HG02973 (cell line): ENCODE measurements at regions not wholly inside any gene's neighbourhood (a gene's known extent, or its start where the extent isn't known, plus 50 kb on each side); places are given as distances from the start of the nearest gene placed in this dataset.

Experiments
- ATAC-seq: cut with Tn5 transposase; IDR thresholded peaks from one replicate; pipeline ENCODE4 v1.9.1; 2021; ENCODE audit warnings: moderate library complexity; ENCODE audit not compliant: unreplicated experiment

DNA sequence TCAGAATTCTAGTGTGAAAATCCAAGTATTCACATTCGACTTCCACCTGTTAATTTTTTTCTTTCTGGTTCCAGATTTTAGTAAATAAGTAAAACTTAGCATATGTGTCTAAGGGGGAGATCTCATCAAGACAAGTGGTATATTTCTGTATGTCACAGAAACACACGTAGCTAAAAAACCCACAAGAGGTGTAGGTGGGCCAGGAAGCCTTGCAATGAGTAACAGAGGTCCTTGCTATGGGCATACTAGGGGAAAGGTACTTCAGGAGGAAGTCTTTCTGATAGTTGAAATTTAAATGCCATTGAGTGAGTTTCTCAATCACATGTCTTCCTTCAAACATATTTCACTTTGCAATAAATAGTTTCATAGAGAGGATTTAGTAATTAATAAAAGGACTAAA, 315.8 kb downstream of the MID1IP1 start:
- ATAC-seq: no peak

DNA sequence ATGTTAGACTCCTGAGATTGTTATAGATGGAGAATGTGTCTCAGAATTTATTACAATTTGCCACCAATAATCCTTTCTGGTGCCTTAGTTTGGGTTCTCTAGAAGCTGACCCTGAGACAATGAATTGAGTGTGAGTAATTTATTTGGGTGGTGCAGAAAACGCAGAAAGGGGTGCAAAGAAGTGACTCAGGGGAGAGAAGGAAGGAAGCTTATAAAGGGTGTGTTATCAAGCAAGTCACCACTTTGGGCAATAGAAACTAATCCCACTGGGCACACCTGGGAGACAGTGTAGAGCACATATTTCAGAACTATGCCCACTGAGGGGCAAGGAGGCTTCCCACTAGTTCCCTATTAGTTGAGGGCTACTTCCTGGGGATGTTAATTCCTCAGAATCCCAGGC, 320.6 kb downstream of the MID1IP1 start:
- no peak for ATAC-seq

DNA sequence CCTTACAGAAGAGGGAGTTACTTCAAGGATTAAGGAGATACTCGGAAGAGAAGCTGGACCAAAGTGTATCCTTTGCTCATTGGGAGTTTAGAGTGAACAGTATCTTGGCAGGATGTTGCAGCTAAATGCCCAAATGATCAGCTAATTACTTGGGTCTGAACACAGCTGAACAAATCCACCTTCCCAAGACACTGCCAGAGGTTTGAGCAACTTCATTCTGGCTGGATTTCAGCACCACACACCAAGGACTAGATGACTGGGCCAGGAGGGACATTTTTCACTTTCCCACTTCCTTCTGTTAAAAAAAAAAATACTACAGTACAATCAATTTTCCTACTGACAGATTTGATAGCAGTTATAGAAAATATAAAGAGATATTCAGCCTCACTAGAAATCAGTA, 324.6 kb downstream of the MID1IP1 start:
- no peak for ATAC-seq

DNA sequence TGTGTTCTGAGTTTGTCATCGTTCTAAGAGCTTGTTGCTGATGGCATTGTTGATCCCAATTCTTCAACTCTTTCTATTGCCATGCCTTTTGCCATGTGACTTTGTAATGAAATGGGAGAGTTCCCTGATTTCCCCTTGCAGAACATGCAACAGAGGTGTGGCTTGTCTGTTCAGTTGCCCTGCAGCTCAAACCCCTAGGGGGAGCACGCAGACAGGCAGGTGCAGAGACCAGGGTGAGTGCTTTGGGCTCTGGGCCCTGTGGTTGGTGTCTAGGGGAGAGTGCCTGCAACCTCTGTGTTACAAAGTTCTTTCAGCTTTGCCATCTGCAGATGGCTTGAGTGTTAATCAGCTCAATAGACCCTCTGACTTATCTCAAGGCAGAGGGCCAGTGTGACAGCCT, 332.7 kb downstream of the MID1IP1 start:
- no peak for ATAC-seq

DNA sequence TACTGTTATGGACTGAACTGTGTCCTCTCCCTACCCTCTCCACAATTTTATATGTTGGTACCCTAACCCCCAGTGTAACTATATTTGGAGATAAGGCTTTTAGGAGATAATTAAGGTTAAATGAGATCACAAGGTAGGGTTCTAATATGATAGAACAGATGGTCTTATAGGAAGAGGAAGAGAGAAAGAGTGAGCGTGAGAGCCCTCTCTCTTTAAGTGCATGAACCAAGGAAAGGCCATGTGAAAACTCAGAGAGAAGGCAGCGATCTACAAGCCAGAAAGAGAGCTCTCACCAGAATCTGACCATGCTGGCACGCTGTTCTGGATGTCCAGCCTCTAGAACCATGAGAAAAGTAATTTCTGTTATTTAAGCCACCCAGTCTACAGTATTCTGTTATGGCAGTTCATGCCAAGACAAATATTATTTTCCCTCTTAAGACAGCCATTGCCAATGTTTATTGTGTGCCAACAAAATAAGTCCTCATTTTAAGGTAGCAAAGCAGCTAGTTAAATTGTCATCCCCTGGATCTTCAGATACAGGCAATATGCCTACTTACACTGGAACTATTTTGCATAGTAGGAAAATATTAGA, 336.2 kb downstream of the MID1IP1 start:
- ATAC-seq: no peak

DNA sequence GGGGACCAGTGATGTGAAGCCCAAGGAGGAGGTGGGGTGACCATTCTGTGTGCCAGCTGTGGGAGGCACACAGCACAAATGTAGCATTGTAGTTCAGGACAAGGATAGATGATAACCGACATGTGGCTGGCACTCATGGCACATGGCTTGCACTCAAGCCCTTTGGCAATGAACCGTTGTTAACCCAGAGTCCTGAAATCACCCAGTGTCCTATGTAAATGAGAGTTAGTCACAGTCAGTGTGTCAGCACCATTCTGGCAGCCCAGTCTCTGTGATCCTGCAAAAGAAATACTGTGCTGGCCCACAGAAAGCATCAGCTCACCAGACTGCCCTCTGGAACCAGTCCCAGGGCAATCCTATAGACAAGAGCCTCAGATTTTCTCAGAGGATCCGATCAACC, 339.3 kb downstream of the MID1IP1 start:
- no peak for ATAC-seq

DNA sequence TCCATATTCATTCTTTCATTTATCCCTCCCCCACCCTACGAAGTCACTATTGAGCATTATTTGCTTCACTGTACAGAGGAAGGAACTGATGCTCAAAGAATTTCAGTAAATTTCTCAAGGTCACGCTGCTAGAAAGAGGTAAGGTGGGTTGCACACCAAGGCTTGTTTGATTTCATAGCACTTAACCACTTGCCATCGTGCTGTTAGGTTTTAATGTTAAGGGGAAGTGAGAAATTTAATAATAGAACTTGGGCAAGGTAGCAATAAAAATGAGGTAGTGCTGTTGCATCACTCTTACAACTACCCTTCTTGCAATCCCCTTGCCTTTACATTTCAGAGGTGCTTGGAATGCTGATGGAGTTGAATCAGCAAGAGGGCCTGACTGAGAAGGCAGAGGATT, 343.1 kb downstream of the MID1IP1 start:
- ATAC-seq: peak; percentile 65

DNA sequence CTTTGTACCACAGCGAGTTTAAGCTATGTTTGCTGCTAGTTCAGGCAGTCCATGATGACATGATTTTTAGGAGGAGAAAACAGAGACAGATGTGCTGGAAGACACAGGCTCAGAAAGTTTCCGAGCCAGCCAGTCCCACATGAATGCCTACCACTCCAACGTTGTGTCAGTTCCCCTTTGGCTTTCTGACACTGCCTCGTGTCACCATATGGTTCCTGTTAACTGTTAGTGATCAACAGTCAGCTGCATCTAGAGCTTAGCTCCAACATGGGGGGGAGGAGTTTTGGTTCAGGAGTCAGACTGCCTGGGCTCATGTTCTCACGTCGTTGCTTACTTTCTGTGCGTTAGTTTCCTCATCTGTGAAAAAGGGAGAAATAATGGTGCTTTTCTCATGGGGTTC, 343.7 kb downstream of the MID1IP1 start:
- peak; percentile 79 for ATAC-seq

DNA sequence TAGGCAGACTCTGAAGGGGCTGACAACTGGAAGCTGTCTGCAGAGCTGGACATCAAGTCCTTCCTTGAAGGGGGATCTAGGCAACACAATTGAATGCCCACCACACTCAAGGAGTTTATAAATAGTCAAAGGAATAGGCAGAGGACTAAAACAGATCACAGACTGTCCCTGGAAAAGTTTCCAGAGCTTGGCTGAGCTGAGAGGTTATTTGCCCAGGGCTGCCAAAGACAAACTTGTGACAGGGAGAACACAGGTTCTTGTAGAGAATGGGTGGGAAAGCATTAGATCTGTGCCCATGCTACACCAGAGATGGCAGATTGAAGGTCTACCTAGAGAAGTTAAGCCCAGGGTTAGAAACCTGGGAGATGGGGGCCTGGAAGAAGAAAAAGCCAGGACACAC, 344.6 kb downstream of the MID1IP1 start:
- ATAC-seq: no peak

DNA sequence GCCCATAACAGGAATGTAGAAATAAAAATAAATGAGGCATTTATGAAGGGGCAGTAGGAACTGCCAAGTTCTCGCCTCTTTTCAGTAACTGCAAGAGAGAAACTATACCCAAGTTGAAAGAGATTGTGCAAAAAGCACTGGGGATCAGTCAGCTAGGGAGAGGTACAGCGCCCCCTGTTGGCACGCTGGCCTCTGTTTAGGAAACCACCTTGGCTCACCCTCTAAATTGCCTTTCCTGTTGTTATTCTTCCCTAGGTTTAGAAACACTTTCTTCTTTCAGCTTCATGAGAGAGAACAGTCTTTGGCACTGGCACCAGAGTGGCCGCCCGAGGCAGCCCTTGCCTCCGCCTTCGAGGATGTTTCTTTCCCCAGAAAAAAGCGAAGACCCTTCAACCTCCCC, 348.5 kb downstream of the MID1IP1 start:
- no peak for ATAC-seq

DNA sequence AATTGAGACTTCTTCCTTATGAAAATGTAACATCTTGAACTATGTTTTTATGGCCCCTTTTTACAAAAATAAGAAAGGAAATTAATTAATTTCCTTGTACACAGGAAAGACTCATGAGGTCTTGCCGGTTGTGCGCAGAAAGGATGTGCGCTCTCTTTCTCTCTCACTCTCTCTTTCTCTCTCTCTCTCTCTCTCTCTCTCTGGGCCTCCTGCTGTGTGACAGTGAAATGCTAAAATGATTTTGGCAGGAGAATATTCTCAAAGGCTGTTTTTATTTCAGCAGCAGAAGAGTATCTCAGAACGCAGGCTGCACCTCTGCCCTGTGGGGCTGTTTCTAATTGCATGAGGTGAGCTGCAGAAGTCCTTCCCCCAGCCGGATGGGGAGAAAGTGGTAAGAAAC, 349.0 kb downstream of the MID1IP1 start:
- ATAC-seq: no peak

DNA sequence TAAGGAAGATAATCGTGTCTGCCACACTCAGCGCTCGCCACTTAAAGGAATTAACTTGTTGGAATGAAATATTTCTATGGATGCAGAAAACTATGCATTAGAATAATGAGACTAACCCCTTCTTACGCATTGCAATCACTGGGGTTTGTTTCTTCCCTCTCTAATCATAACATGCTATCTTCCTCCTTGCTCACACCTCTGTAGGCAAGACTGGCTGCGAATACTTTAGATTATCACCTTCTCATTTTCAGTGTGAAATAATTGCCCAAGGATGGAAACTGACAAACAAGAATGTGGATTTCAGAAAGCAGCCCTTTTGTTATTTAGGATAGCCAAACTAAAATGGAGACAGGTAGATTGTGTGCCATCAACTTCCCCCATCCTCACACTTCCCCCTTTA, 349.4 kb downstream of the MID1IP1 start:
- ATAC-seq: no peak

DNA sequence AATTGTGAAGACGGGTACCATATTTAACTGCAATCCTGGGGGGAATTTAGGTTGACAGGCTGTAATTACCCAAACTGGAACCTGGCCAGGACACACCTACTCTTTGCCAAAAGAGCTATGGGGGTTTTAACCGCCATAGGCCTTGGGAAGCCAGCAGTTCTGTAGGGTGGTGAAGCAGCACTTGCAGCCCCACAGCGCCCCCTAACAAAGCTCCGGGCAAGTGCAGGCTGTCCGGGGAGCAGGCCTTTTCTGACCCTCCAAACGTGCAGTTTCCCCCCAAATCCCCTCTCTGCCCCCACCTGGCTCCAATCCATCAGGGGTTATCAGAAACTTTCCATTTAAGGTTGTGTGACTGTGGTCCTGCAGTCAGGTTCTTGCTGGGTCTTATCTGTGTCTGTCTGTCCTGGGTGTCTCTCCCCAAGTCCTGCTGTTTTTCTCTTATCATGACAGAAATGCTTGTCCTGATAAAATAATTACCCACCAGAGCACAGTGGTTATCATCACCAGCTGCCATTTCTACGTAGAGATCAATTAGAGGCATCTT, 350.9 kb downstream of the MID1IP1 start:
- ATAC-seq: no peak

DNA sequence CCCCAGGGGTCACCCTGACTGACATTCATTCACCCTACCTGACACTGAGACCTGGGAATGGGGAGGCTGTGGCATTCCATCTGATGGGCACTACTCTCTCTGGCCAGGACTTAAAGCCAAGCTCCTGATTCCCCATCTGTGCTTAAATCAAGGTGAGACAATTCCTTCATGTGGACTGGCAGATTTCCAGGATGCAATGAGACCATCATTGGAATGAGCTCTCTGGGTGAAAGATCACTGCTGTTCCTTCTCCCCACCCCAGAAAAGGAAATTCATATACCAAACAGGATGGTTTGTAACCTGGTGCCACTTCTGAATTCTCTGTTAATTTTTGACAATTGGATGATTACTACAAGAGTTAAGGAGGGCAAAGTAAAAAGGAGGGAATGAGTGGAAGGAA, 354.8 kb downstream of the MID1IP1 start:
- no peak for ATAC-seq

DNA sequence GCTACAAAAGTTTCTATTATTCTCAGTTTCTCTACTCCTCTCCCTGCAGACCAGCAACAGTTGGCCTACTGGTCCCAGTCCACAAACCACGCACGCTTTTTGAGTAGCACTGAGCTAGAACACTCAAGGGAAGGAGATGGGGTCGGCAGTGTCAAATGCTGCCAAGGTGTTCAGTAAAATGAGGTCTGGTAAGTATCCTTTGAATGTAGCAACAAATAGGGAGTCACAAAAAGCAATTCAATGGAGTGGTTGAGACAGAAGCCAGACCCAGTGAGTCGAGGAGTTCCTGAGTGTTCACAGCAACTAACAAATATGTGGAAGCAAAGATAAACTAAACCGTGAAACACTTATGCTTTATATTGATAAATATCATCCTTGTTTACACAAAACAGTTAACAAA, 355.7 kb downstream of the MID1IP1 start:
- no peak for ATAC-seq

DNA sequence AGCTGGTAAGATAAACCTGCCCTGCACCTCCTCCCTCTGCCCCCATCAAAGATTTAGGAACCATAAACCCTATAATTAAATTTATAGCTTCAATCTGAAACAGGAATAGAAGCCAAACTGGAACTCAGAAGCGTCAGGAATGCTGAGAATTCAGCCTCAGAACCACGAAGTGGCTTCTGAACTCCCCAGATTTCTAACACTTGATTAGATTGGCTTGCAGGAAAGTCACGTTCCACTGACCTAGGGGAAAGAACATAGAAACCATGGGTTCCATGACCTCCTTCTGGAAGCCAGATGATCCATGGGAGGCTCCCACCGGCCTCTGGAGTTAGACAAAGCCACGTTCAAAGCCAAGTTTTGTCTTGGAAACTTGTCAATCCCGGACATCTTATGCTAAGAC, 356.5 kb downstream of the MID1IP1 start:
- no peak for ATAC-seq

DNA sequence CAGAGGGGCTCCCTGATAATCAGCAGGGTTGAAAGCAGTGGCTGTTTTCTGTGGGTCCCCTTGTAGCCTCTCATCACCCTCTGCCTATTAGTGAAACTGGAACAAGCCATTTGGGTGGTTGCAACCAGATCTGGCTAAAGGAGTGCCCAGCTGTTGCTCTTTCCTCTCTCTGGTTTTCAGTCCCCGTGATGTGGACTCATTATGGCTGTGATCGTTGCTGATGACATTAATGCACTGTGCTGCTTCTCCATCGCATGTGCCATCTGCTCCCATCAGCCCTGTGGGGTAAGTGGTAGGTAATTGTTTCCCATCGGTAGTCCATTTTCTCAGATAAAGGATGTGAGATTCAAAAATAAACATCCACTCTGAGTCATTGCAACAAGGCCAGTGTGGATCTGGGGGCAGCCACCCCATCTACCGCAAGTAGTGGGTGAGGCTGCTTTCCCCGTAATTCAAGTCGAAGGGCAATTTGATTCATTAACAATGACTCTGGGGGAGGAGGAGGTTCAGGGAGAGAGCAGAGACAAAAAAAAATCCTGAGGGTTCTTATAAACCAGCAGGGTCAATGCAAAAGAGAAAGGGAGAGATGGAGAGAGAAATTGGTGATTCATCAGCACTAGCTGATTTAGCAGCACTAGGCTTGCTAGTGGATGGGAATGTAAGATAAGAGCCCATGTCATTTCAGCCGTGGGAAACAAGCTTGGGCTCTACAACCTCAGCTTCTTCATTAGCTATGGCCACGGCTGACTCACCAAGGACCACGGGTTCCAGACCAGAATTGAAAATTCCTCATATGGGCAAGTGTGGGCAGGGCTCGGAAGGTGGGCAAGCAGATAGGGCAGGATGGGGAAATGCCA, 357.8 kb downstream of the MID1IP1 start:
- ATAC-seq: no peak

DNA sequence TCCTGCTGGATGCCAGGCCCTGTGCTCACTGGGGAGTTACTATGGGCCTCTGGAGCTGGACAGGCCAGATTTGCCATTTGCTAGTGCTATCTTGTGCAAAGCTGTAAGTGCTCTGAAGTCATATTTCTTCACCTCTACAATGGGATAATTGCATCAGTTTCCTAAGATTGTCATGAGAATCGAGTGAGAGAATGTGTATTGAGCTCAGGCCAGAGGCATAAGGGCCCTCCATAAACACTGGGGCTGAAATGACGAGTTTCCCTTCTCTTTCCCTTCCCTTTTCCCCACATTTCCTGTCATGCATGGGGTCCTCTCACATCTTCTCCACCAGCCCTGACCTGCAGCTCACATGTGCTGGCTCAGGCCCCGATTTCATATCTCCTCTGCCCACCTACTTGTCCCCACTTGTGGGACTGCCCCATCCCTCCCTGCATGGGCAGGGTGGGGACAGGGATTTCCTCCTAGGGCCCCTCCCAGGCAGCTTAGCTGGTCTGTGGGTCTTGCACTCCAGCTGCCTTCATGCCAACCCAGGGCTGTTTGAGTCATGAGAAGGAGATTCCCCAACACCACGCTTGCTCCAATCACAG, 358.8 kb downstream of the MID1IP1 start:
- no peak for ATAC-seq

DNA sequence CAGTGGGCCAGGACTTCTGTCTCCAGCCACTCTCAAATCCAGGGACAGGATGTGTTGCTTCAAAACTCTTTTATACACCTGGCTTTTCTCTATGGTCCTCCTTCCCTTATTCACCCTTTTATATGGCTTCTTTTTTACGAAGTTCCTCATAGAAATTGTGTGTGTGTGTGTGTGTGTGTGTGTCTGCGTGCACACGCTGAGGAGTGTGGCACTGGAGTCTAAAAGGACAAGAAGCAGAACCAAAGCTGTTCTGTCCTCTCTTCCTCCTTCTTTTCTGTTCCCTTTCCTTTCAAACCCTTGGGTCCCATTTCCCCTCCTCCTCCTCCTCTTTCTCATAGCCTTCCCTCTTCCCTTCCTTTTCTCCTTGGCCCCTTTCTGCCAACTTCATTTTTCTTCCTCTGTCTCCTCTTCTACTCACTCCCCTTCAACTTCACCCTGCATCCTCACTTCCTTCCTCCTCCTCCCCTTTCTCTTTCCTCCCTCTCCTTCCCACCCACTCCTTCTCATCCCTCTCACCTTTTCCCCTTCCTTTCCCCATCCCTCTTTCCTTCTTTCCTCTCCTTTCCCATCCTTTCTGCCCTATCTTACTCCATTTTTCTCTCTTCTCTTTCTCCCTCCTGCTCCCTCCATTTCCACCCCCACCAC, 360.5 kb downstream of the MID1IP1 start:
- ATAC-seq: no peak

DNA sequence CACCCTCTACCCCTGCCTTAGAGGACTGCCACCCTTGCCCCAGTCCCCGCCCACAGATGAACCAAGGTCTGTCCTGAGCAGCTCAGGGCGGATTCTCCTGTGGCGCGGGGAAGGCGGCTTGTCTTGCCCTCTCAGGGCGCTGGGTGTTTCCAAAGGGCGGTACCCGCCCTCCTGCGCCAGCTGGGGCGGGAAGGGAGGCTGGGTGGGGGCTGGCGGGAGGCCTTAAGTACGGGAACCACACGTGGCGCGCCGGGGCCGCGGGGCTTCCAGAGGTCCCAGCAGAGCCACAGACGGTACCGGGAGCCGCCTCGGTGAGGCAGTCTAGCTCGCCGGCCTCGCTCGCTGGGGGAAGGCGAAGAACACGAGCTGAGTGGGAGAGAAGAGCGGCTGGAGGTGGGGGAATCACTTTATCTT, 361.1 kb downstream of the MID1IP1 start:
- no peak for ATAC-seq

DNA sequence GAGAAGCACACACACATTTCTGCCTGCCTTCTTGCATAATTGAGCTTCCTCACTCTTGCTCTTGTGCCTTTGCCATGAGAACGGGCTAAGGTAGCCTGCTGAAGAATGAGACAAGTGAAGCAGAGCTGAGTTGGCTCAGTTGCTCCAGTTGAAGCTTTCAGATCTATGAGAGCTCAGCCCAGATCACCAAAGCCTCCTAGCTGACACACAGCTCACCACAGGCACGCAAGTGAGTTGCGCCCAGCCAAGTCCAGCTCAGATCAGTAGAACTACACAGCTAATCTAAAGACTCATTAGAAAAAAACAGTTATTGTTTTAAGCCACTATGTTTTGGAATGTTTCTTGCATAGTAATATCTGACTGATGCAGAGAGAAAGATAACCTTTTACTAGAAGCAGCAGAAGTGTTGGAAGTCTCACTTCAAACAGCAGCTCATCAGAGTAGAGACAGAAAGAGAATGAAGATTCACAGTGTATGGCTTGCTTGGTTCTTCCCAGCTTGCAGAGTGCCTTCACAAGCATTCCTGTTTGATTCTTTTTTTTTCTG, 362.4 kb downstream of the MID1IP1 start:
- ATAC-seq: no peak
